ENCODE measurements at regions not wholly inside any gene's neighbourhood (a gene's known extent, or its start where the extent isn't known, plus 50 kb on each side); places are given as distances from the start of the nearest gene placed in this dataset.

DNA sequence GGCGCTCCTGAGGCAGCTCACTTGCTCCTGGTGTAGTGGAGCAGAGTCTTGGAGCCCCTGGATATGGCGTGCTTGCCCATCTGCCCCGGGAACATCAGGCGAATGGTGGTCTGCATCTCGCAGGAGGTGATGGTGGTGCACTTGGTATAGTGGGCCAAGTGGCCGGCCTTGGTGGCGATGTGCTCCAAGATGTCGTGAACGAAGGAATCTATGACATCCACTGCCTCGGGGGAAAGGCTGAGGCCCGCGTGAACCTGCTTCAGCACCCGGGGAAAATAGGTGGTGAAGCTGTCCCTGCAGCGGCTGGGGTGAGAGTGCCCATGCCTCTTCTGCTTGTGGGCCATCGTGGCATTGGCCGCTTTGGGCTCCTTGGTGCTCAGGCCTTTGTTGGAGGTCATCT, 58.1 kb upstream of the TMSB15B start:
- TF ChIP-seq, protein P1, sequence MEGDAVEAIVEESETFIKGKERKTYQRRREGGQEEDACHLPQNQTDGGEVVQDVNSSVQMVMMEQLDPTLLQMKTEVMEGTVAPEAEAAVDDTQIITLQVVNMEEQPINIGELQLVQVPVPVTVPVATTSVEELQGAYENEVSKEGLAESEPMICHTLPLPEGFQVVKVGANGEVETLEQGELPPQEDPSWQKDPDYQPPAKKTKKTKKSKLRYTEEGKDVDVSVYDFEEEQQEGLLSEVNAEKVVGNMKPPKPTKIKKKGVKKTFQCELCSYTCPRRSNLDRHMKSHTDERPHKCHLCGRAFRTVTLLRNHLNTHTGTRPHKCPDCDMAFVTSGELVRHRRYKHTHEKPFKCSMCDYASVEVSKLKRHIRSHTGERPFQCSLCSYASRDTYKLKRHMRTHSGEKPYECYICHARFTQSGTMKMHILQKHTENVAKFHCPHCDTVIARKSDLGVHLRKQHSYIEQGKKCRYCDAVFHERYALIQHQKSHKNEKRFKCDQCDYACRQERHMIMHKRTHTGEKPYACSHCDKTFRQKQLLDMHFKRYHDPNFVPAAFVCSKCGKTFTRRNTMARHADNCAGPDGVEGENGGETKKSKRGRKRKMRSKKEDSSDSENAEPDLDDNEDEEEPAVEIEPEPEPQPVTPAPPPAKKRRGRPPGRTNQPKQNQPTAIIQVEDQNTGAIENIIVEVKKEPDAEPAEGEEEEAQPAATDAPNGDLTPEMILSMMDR (IDR thresholded peaks at IDR 0.05): no peak
- TF ChIP-seq POLR2A (IDR thresholded peaks at IDR 0.05): no peak

Measured in stomach (tissue), 4 donors.